Kidney (tissue), 13 donors: ENCODE measurements at regions not wholly inside any gene's neighbourhood (a gene's known extent, or its start where the extent isn't known, plus 50 kb on each side); places are given as distances from the start of the nearest gene placed in this dataset.
"Not testable (repeated sequence)": the region's sequence is repeated elsewhere in the genome, so short reads cannot be mapped to it uniquely, and the experiment has no call there.

ENCODE experiments used
- DNase-seq, 5 donors: peaks; one replicate each; pipeline ENCODE4 v3.0.0-alpha.2; 2013 to 2020
- FAIRE-seq: peaks from 2 replicates; lab custom pipeline; 2012; peaks lifted over from hg19 to GRCh38; lab: Jason Lieb, UNC
- H3K27ac ChIP-seq, 2 donors: one replicate each; pipeline ENCODE4 v1.7.0; 2013; ENCODE audit warnings: low read depth in 2 of 2, low read length in 2 of 2, inconsistent platforms in 1 of 2
- H3K27me3 ChIP-seq: one replicate; pipeline ENCODE4 v1.7.1; 2013; ENCODE audit warnings: low read length, inconsistent platforms; ENCODE audit not compliant: control insufficient read depth, insufficient read depth
- H3K36me3 ChIP-seq, 3 donors: one replicate each; pipeline versions ENCODE4 v1.7.0 to v1.7.1; 2013; ENCODE audit warnings: low read length in 3 of 3, control low read depth in 1 of 3, inconsistent platforms in 1 of 3; ENCODE audit not compliant: insufficient read depth in 3 of 3, control insufficient read depth in 2 of 3
- H3K4me1 ChIP-seq, 3 donors: one replicate each; pipeline versions ENCODE4 v1.7.0 to v1.7.1; 2013; ENCODE audit warnings: low read length in 3 of 3, inconsistent platforms in 1 of 3, low read depth in 1 of 3; ENCODE audit not compliant: control insufficient read depth in 2 of 3, insufficient read depth in 2 of 3
- H3K4me3 ChIP-seq, 3 donors: one replicate each; pipeline versions ENCODE4 v1.7.0 to v1.8.1; 2013; ENCODE audit warnings: low read length in 3 of 3, control low read depth in 1 of 3, inconsistent platforms in 1 of 3
- H3K9ac ChIP-seq, 3 donors: one replicate each; pipeline versions ENCODE4 v1.7.0 to v1.7.1; 2013; ENCODE audit warnings: low read length in 3 of 3, control low read depth in 1 of 3, inconsistent platforms in 1 of 3
- H3K9me3 ChIP-seq, 3 donors: one replicate each; pipeline versions ENCODE4 v1.7.0 to v1.7.1; 2013; ENCODE audit warnings: low read length in 3 of 3, control low read depth in 1 of 3, inconsistent platforms in 1 of 3; ENCODE audit not compliant: control insufficient read depth in 2 of 3, insufficient read depth in 1 of 3
- intact Hi-C: fragments of 100-400 bp; cut with DNase I; formaldehyde crosslinking; loops from one replicate; pipeline ENCODE4 v1.11.1; 2022
- TF ChIP-seq, protein P1 (sequence below): IDR thresholded peaks from 3 replicates; pipeline ENCODE4 v1.5.1; 2012; ENCODE audit warnings: mild to moderate bottlenecking, moderate library complexity, borderline replicate concordance; ENCODE audit not compliant: insufficient read depth; ENCODE audit errors: extremely low read depth
- donor health status: control.
- donor health status: control.
- donor health status: control.
- donor health status: control.
- donor health status: control.
- donor health status: DM: yes; HTN: yes; CAD: no.
- donor health status: Normal renal cell carcinoma (clear cell type).

DNA sequence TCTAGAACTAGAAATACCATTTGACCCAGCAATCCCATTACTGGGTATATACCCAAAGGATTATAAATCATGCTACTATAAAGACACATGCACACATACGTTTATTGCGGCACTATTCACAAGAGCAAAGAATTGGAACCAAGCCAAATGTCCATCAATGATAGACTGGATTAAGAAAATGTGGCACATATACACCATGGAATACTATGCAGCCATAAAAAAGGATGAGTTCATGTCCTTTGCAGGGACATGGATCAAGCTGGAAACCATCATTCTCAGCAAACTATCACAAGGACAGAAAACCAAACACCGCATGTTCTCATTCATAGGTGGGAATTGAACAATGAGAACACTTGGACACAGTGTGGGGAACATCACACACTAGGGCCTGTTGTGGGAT, 131.0 kb upstream of the ADGRF1 start:
- H3K9ac ChIP-seq, DNase-seq, H3K4me3 ChIP-seq, H3K9me3 ChIP-seq, H3K27ac ChIP-seq, FAIRE-seq, intact Hi-C loops, H3K36me3 ChIP-seq, H3K4me1 ChIP-seq, H3K27me3 ChIP-seq: not testable (repeated sequence)

DNA sequence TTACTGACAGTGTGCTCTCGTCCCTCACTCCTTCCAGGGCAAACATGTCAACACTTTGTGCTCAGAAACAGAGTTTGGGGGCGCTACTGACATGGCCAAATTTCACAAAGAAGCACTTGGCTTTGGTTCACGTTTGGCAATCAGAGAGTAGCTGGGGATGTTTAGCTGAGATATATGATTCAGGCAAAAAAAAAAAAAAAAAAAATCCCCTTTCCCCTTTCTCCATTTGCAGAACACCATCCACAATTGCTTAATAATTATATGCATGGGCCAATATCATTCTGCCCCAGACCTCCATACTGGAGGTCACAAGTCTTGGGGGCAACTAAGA, 128.4 kb upstream of the ADGRF1 start:
- H3K4me1 ChIP-seq: no peaks in the 10 kb centered on the region
- H3K9ac ChIP-seq: no peak overlapping the region
- TF ChIP-seq, protein P1, sequence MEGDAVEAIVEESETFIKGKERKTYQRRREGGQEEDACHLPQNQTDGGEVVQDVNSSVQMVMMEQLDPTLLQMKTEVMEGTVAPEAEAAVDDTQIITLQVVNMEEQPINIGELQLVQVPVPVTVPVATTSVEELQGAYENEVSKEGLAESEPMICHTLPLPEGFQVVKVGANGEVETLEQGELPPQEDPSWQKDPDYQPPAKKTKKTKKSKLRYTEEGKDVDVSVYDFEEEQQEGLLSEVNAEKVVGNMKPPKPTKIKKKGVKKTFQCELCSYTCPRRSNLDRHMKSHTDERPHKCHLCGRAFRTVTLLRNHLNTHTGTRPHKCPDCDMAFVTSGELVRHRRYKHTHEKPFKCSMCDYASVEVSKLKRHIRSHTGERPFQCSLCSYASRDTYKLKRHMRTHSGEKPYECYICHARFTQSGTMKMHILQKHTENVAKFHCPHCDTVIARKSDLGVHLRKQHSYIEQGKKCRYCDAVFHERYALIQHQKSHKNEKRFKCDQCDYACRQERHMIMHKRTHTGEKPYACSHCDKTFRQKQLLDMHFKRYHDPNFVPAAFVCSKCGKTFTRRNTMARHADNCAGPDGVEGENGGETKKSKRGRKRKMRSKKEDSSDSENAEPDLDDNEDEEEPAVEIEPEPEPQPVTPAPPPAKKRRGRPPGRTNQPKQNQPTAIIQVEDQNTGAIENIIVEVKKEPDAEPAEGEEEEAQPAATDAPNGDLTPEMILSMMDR: no peak
- no peaks in the 10 kb centered on the region for H3K9me3 ChIP-seq
- FAIRE-seq (no peak), DNase-seq (no peak)
- H3K4me3 ChIP-seq: no peak overlapping the region
- no peaks in the 10 kb centered on the region for H3K27me3 ChIP-seq
- H3K27ac ChIP-seq: no peak overlapping the region
- intact Hi-C loops: no loop called here
- no peaks in the 10 kb centered on the region for H3K36me3 ChIP-seq

DNA sequence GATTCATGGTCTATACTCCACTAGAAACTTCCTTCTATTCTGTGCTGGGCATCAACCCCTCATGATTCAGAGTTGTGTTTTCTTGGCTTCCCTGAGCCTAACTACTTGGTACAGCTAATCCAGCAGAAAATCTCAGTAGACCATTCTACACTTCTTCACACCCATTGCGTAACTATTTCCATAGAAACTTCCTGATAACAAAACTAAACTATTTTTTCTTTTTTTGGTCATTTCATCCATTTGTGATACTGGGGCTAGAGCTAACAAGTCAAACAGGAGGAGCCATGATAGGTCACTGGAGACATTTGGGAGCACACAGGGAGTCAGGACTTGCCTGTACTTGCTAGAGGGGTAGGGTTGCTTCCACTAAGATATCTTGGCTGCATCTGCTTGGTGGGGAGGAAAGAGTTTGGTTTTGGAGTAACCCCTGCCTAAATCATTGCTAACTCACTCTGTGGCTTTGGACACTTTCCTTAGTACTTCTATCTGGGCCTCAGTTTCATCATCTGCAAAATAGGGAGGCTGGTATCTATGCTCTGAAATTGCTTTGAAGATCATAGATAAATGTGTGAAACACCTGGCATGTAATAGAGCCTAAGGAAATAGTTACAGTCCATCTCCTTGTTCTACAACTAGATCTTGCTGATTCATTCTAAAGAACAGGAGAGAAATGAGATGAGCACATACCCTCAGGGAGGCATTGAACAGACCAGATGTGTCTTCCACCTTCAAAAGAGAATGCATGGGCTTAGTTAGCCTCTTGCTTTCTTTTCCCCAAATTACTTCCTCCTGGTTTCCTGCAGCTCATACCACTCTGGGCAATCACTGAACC, 127.9 kb upstream of the ADGRF1 start:
- Histone ChIP-seq H3K9ac (no peak overlapping the region), H3K27ac (no peak overlapping the region), H3K4me3 (no peak overlapping the region), H3K9me3 (no peaks in the 10 kb centered on the region), H3K27me3 (no peaks in the 10 kb centered on the region), H3K4me1 (no peaks in the 10 kb centered on the region), H3K36me3 (no peaks in the 10 kb centered on the region)
- TF ChIP-seq, protein P1: no peak
- FAIRE-seq: no peak
- intact Hi-C loops: no loop called here
- no peak for DNase-seq

DNA sequence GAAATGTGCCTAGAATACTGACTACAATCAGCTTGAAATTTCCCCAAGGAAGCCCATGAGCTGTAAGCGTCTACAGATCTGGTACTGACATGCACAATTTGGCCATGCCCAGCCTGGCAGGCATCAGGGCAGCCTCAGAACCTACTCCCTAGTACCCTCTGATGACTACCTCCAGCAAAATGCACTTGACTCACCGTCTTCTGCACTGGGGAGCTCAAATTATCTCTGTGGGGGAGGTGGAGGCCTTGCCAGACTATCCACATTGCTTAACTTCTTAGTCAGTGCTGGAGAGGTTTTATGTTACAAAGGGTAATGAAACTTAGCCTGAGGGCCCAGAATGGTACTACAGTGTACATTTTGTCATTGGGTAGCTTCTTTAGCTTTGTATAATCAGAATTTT, 126.0 kb upstream of the ADGRF1 start:
- intact Hi-C loops: no loop called here
- Histone ChIP-seq H3K9me3 (no peaks in the 10 kb centered on the region), H3K27me3 (no peaks in the 10 kb centered on the region), H3K4me1 (no peaks in the 10 kb centered on the region), H3K9ac (no peak overlapping the region), H3K4me3 (no peak overlapping the region), H3K27ac (no peak overlapping the region), H3K36me3 (no peaks in the 10 kb centered on the region)
- DNase-seq (peak in 3 of 5 donors; percentile 19 to 29 (median 27)), FAIRE-seq (no peak)
- TF ChIP-seq, protein P1: no peak
